ENCODE measurements at regions not wholly inside any gene's neighbourhood (a gene's known extent, or its start where the extent isn't known, plus 50 kb on each side); places are given as distances from the start of the nearest gene placed in this dataset.
A peak's percentile ranks its signal among the peaks of the same experiment; 100 is the strongest.

GRCh38 chr4:123770884-123771283 is 374.3 kb downstream of the SPRY1 start:
- no peak for DNase-seq

GRCh38 chr4:123776267-123776666 is 379.7 kb downstream of the SPRY1 start:
- no peak for DNase-seq

GRCh38 chr4:123777373-123777772 is 380.8 kb downstream of the SPRY1 start:
- no peak for DNase-seq

GRCh38 chr4:123783151-123783790 is 386.7 kb downstream of the SPRY1 start:
- DNase-seq: no peak

GRCh38 chr4:123783921-123784320 is 387.3 kb downstream of the SPRY1 start:
- DNase-seq: no peak

- DNase-seq: no peak
These were observed 388.0 kb downstream of the SPRY1 start for GRCh38 chr4:123784626-123785025.

GRCh38 chr4:123785538-123785937 is 388.9 kb downstream of the SPRY1 start:
- DNase-seq: peak; percentile 75

- DNase-seq: no peak
These were observed 389.7 kb downstream of the SPRY1 start for GRCh38 chr4:123786163-123786915.

GRCh38 chr4:123786920-123787319 is 390.3 kb downstream of the SPRY1 start:
- peak; percentile 81 for DNase-seq

- no peak for DNase-seq
These were observed 391.0 kb downstream of the SPRY1 start for GRCh38 chr4:123787512-123788080.

- DNase-seq: no peak
These were observed 392.0 kb downstream of the SPRY1 start for GRCh38 chr4:123788577-123788976.

- DNase-seq: no peak
These were observed 394.1 kb downstream of the SPRY1 start for GRCh38 chr4:123790681-123791080.

GRCh38 chr4:123802082-123802645 is 405.6 kb downstream of the SPRY1 start:
- no peak for DNase-seq

GRCh38 chr4:123802933-123803332 is 406.3 kb downstream of the SPRY1 start:
- no peak for DNase-seq

GRCh38 chr4:123804196-123804721 is 407.7 kb downstream of the SPRY1 start:
- no peak for DNase-seq

- DNase-seq: no peak
These were observed 409.5 kb downstream of the SPRY1 start for GRCh38 chr4:123806056-123806455.

- no peak for DNase-seq
These were observed 410.6 kb downstream of the SPRY1 start for GRCh38 chr4:123807187-123807586.

GRCh38 chr4:123807866-123808265 is 411.3 kb downstream of the SPRY1 start:
- DNase-seq: no peak

GRCh38 chr4:123809864-123810263 is 413.3 kb downstream of the SPRY1 start:
- DNase-seq: no peak

- DNase-seq: no peak
These were observed 415.4 kb downstream of the SPRY1 start for GRCh38 chr4:123812066-123812390.

- DNase-seq: no peak
These were observed 417.3 kb downstream of the SPRY1 start for GRCh38 chr4:123813901-123814300.

GRCh38 chr4:123816462-123816861 is 419.9 kb downstream of the SPRY1 start:
- no peak for DNase-seq

- no peak for DNase-seq
These were observed 420.6 kb downstream of the SPRY1 start for GRCh38 chr4:123817025-123817688.

All from right forelimb (tissue), 1 donor.